ENCODE measurements at regions not wholly inside any gene's neighbourhood (a gene's known extent, or its start where the extent isn't known, plus 50 kb on each side); places are given as distances from the start of the nearest gene placed in this dataset.

GRCh38 chr7:92992483-92992882 lies 125.3 kb downstream of the SAMD9 start:
- no peak for TF ChIP-seq CTCF (IDR thresholded peaks at IDR 0.05)
- H3K27me3 ChIP-seq: no peaks in the 10 kb centered on the region
- intact Hi-C loops (cut with DNase I): no loop called here
- no peaks in the 10 kb centered on the region for H3K4me1 ChIP-seq
- no peak overlapping the region for H3K4me3 ChIP-seq (replicated peaks in 1 of 3)
- WGBS, 2 donors: 67 to 75% methylated on average over 3 of the region's 3 CpGs
- H3K27ac ChIP-seq: no peak overlapping the region
- H3K9me3 ChIP-seq: no peaks in the 10 kb centered on the region
- no peak for DNase-seq
- no peaks in the 10 kb centered on the region for H3K36me3 ChIP-seq

- H3K27ac ChIP-seq: no peak overlapping the region
- 93 to 100% methylated on average over 1 of the region's 1 CpG for WGBS, 2 donors
- intact Hi-C loops (cut with DNase I): no loop called here
- H3K36me3 ChIP-seq: no peaks in the 10 kb centered on the region
- H3K4me1 ChIP-seq: no peaks in the 10 kb centered on the region
- no peaks in the 10 kb centered on the region for H3K27me3 ChIP-seq
- no peak for DNase-seq
- no peak overlapping the region for H3K4me3 ChIP-seq (replicated peaks in 1 of 3)
- H3K9me3 ChIP-seq: no peaks in the 10 kb centered on the region
- TF ChIP-seq POLR2A (IDR thresholded peaks at IDR 0.05) (no peak), CTCF (IDR thresholded peaks at IDR 0.05) (no peak)
These were observed 126.6 kb downstream of the SAMD9 start for GRCh38 chr7:92991190-92991589.

- Histone ChIP-seq H3K4me1 (no peaks in the 10 kb centered on the region), H3K9me3 (no peaks in the 10 kb centered on the region), H3K27ac (no peak overlapping the region), H3K4me3 (replicated peaks in 1 of 3) (no peak overlapping the region), H3K27me3 (no peaks in the 10 kb centered on the region), H3K36me3 (no peaks in the 10 kb centered on the region)
- intact Hi-C loops (cut with DNase I): loop anchor here (10.0 kb wide), 1 partner anchor 364 kb away; no protein-coding TSS in a partner anchor
- no peak for DNase-seq
- no peak for TF ChIP-seq CTCF (IDR thresholded peaks at IDR 0.05)
- TF ChIP-seq POLR2A (IDR thresholded peaks at IDR 0.05): no peak
- 68 to 77% methylated on average over 3 of the region's 3 CpGs for WGBS, 2 donors
These were observed 128.7 kb downstream of the SAMD9 start for GRCh38 chr7:92988941-92989545.

- H3K27ac ChIP-seq: no peak overlapping the region
- no peaks in the 10 kb centered on the region for H3K4me1 ChIP-seq
- TF ChIP-seq POLR2A (IDR thresholded peaks at IDR 0.05): no peak
- peak in 4 of 6 experiments; percentile 22 to 54 (median 42) for TF ChIP-seq CTCF (IDR thresholded peaks at IDR 0.05)
- H3K9me3 ChIP-seq: no peaks in the 10 kb centered on the region
- intact Hi-C loops (cut with DNase I): loop anchor here (10.0 kb wide), 1 partner anchor 363 kb away; no protein-coding TSS in a partner anchor
- no peak overlapping the region for H3K4me3 ChIP-seq (replicated peaks in 1 of 3)
- H3K27me3 ChIP-seq: no peaks in the 10 kb centered on the region
- H3K36me3 ChIP-seq: no peaks in the 10 kb centered on the region
- DNase-seq: no peak
These were observed 129.7 kb downstream of the SAMD9 start for GRCh38 chr7:92988051-92988450.

GRCh38 chr7:92987538-92987937 lies 130.2 kb downstream of the SAMD9 start:
- Histone ChIP-seq H3K27ac (no peak overlapping the region), H3K9me3 (no peaks in the 10 kb centered on the region), H3K4me1 (no peaks in the 10 kb centered on the region), H3K4me3 (replicated peaks in 1 of 3) (no peak overlapping the region), H3K36me3 (no peaks in the 10 kb centered on the region), H3K27me3 (no peaks in the 10 kb centered on the region)
- intact Hi-C loops (cut with DNase I): loop anchor here (10.0 kb wide), 1 partner anchor 363 kb away; no protein-coding TSS in a partner anchor
- WGBS, 2 donors: 65 to 74% methylated on average over 3 of the region's 3 CpGs
- DNase-seq: no peak
- TF ChIP-seq CTCF (IDR thresholded peaks at IDR 0.05) (no peak), POLR2A (IDR thresholded peaks at IDR 0.05) (no peak)
